Neural cell (in vitro differentiated cells): ENCODE measurements at regions not wholly inside any gene's neighbourhood (a gene's known extent, or its start where the extent isn't known, plus 50 kb on each side); places are given as distances from the start of the nearest gene placed in this dataset.

Experiments
- H2AFZ ChIP-seq: fragments of 200-600, 300-800 bp; sonication (generic), shearing (Covaris generic); 2 replicates; pipeline ENCODE4 v1.6.0; 2014; ENCODE audit warnings: low read depth, mild to moderate bottlenecking, antibody characterized with exemption, low read length, moderate library complexity
- H3F3A ChIP-seq: fragments of 200-600 bp; shearing (Covaris generic); 2 replicates; pipeline ENCODE4 v1.6.1; 2016; ENCODE audit warnings: mild to moderate bottlenecking, moderate library complexity, mixed read lengths, antibody characterized with exemption, low read length; ENCODE audit not compliant: insufficient read depth, poor library complexity, severe bottlenecking
- H3K27ac ChIP-seq: fragments of 200-600, 300-800 bp; sonication (generic), shearing (Covaris generic); 2 replicates; pipeline ENCODE4 v1.5.1; 2014; ENCODE audit warnings: mild to moderate bottlenecking, low read length, moderate library complexity
- H3K27me3 ChIP-seq: fragments of 300-800, 200-600 bp; sonication (generic), shearing (Covaris generic); 2 replicates; pipeline ENCODE4 v1.6.0; 2014; ENCODE audit warnings: mild to moderate bottlenecking, low read depth, low read length, moderate library complexity; ENCODE audit not compliant: insufficient read depth
- H3K36me3 ChIP-seq: fragments of 300-800, 200-600 bp; sonication (generic), shearing (Covaris generic); 2 replicates; pipeline ENCODE4 v1.5.1; 2014; ENCODE audit warnings: mild to moderate bottlenecking, antibody characterized with exemption, low read length, moderate library complexity; ENCODE audit not compliant: insufficient read depth
- H3K4me2 ChIP-seq: fragments of 300-800, 200-600 bp; sonication (generic), shearing (Covaris generic); 2 replicates; pipeline ENCODE4 v1.6.0; 2014; ENCODE audit warnings: mild to moderate bottlenecking, low read length
- H3K4me3 ChIP-seq: fragments of 300-800, 200-600 bp; sonication (generic), shearing (Covaris generic); 2 replicates; pipeline ENCODE4 v1.5.1; 2014; ENCODE audit warnings: mild to moderate bottlenecking, low read length, moderate library complexity
- H3K79me2 ChIP-seq: fragments of 200-600 bp; shearing (Covaris generic); replicated peaks from 2 replicates; pipeline ENCODE4 v1.6.0; 2014; ENCODE audit warnings: mild to moderate bottlenecking, low read length, moderate library complexity; ENCODE audit not compliant: insufficient read depth
- H3K9ac ChIP-seq: fragments of 300-800, 200-600 bp; sonication (generic), shearing (Covaris generic); 2 replicates; pipeline ENCODE4 v1.6.1; 2016; ENCODE audit warnings: mild to moderate bottlenecking, low read length, mixed read lengths
- H3K9me2 ChIP-seq: fragments of 200-600 bp; shearing (Covaris generic); 2 replicates; pipeline ENCODE4 v1.6.1; 2016; ENCODE audit warnings: mild to moderate bottlenecking, low read length, mixed read lengths; ENCODE audit not compliant: insufficient read depth
- H3K9me3 ChIP-seq: fragments of 200-600, 300-800 bp; sonication (generic), shearing (Covaris generic); 2 replicates; pipeline ENCODE4 v1.6.1; 2016; ENCODE audit warnings: mild to moderate bottlenecking, mixed run types, low read length, moderate library complexity, mixed read lengths
- H4K20me1 ChIP-seq: fragments of 200-600 bp; shearing (Covaris generic); 2 replicates; pipeline ENCODE4 v1.6.1; 2016; ENCODE audit warnings: mild to moderate bottlenecking, mixed run types; ENCODE audit not compliant: insufficient read depth
- EP300 ChIP-seq: fragments of 450-650 bp; conservative IDR thresholded peaks from 2 replicates; pipeline ENCODE4 v1.6.1; 2014; ENCODE audit warnings: antibody characterized with exemption, mild to moderate bottlenecking, moderate library complexity; ENCODE audit not compliant: poor library complexity, severe bottlenecking
- EZH2 ChIP-seq: fragments of 200-600, 300-800 bp; shearing (Covaris generic), sonication (generic); IDR thresholded peaks from 2 replicates; pipeline ENCODE4 v1.6.1; 2014; ENCODE audit warnings: antibody characterized with exemption, low read length, borderline replicate concordance, mild to moderate bottlenecking; ENCODE audit not compliant: insufficient read depth, poor library complexity, severe bottlenecking
- MXI1 ChIP-seq: fragments of 450-650 bp; conservative IDR thresholded peaks from 2 replicates; pipeline ENCODE4 v1.6.1; 2014; ENCODE audit warnings: antibody characterized with exemption, mild to moderate bottlenecking; ENCODE audit not compliant: poor library complexity, severe bottlenecking
- POLR2AphosphoS5 ChIP-seq: IDR thresholded peaks from 2 replicates; pipeline ENCODE4 v1.6.1; 2012
- RAD21 ChIP-seq: fragments of 450-650 bp; conservative IDR thresholded peaks from 2 replicates; pipeline ENCODE4 v1.6.1; 2014; ENCODE audit warnings: antibody characterized with exemption, mild to moderate bottlenecking, moderate library complexity
- SMC3 ChIP-seq: fragments of 450-650 bp; conservative IDR thresholded peaks from 2 replicates; pipeline ENCODE4 v1.6.1; 2014; ENCODE audit warnings: antibody characterized with exemption, mild to moderate bottlenecking, moderate library complexity; ENCODE audit not compliant: poor library complexity
- TAF1 ChIP-seq: IDR thresholded peaks from 2 replicates; pipeline ENCODE4 v1.6.1; 2012; ENCODE audit warnings: low read depth
- TF ChIP-seq, protein P1 (sequence below): fragments of 450-650 bp; IDR thresholded peaks from 2 replicates; pipeline ENCODE4 v1.5.1; 2014; ENCODE audit warnings: antibody characterized with exemption, mild to moderate bottlenecking, moderate library complexity; ENCODE audit not compliant: poor library complexity, severe bottlenecking
- TF ChIP-seq, protein P2 (sequence below): IDR thresholded peaks from 2 replicates; pipeline ENCODE4 v1.6.1; 2012; ENCODE audit warnings: borderline replicate concordance

DNA sequence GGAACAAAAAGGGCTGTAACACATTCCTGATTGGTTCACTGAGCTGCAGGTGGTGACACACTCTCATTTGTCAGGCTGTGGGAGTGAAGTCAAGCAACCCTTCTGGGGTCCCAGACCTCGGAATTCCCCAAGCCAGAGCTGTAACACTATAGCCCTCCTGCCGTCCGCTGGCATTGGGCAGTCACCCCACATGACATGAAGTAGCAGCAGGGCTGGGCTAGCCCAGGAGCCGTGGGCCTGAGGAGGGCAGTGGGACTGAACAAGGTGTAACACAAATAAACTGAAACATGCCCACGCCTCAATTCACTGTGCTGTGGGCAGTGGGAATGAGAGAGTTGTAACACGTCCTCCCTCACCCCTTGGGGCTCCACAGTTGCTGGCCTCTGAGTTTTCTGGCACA lies 689.1 kb upstream of the EYS start:
- no peaks in the 10 kb centered on the region for H4K20me1 ChIP-seq
- no peak for TF ChIP-seq EZH2
- TF ChIP-seq RAD21: no peak
- TF ChIP-seq, protein P1, sequence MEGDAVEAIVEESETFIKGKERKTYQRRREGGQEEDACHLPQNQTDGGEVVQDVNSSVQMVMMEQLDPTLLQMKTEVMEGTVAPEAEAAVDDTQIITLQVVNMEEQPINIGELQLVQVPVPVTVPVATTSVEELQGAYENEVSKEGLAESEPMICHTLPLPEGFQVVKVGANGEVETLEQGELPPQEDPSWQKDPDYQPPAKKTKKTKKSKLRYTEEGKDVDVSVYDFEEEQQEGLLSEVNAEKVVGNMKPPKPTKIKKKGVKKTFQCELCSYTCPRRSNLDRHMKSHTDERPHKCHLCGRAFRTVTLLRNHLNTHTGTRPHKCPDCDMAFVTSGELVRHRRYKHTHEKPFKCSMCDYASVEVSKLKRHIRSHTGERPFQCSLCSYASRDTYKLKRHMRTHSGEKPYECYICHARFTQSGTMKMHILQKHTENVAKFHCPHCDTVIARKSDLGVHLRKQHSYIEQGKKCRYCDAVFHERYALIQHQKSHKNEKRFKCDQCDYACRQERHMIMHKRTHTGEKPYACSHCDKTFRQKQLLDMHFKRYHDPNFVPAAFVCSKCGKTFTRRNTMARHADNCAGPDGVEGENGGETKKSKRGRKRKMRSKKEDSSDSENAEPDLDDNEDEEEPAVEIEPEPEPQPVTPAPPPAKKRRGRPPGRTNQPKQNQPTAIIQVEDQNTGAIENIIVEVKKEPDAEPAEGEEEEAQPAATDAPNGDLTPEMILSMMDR: no peak
- no peak for TF ChIP-seq SMC3
- TF ChIP-seq POLR2AphosphoS5: no peak
- TF ChIP-seq, protein P2, sequence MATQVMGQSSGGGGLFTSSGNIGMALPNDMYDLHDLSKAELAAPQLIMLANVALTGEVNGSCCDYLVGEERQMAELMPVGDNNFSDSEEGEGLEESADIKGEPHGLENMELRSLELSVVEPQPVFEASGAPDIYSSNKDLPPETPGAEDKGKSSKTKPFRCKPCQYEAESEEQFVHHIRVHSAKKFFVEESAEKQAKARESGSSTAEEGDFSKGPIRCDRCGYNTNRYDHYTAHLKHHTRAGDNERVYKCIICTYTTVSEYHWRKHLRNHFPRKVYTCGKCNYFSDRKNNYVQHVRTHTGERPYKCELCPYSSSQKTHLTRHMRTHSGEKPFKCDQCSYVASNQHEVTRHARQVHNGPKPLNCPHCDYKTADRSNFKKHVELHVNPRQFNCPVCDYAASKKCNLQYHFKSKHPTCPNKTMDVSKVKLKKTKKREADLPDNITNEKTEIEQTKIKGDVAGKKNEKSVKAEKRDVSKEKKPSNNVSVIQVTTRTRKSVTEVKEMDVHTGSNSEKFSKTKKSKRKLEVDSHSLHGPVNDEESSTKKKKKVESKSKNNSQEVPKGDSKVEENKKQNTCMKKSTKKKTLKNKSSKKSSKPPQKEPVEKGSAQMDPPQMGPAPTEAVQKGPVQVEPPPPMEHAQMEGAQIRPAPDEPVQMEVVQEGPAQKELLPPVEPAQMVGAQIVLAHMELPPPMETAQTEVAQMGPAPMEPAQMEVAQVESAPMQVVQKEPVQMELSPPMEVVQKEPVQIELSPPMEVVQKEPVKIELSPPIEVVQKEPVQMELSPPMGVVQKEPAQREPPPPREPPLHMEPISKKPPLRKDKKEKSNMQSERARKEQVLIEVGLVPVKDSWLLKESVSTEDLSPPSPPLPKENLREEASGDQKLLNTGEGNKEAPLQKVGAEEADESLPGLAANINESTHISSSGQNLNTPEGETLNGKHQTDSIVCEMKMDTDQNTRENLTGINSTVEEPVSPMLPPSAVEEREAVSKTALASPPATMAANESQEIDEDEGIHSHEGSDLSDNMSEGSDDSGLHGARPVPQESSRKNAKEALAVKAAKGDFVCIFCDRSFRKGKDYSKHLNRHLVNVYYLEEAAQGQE: no peak
- TF ChIP-seq EP300: no peak
- no peak for TF ChIP-seq TAF1
- TF ChIP-seq MXI1: no peak
- H3K79me2 ChIP-seq: no peaks in the 10 kb centered on the region
- no peaks in the 10 kb centered on the region for H3K36me3 ChIP-seq
- H3K27ac ChIP-seq: no peak overlapping the region
- no peak overlapping the region for H3K9ac ChIP-seq
- H3K9me3 ChIP-seq: no peaks in the 10 kb centered on the region
- H3K9me2 ChIP-seq: no peaks in the 10 kb centered on the region
- no peak overlapping the region for H3K4me3 ChIP-seq
- no peaks in the 10 kb centered on the region for H3F3A ChIP-seq
- no peak overlapping the region for H3K4me2 ChIP-seq
- H2AFZ ChIP-seq: no peak overlapping the region
- H3K27me3 ChIP-seq: no peaks in the 10 kb centered on the region

DNA sequence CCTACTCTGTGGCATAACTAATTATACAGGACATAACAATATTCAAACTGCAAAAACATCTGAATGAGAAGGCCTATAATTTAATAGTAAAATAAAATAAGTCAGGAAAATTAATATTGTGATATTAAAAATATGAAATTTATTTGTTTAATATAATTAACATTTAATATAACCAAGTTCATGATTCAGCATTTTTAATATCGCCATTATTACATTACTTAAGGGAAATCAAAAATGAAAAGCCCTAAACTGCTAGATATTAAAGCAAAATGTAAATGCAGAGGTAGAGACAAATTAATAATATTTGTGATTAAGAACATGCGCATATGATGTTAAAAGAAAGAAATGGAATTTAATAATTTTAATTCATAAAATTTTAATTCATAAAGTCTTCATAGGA lies 683.4 kb upstream of the EYS start:
- Histone ChIP-seq H2AFZ (no peak overlapping the region), H3K4me3 (no peak overlapping the region), H3K36me3 (no peaks in the 10 kb centered on the region), H3K27ac (no peak overlapping the region), H3K79me2 (no peaks in the 10 kb centered on the region), H3F3A (no peaks in the 10 kb centered on the region), H3K27me3 (no peaks in the 10 kb centered on the region), H3K9me3 (no peaks in the 10 kb centered on the region), H3K9ac (no peak overlapping the region), H3K9me2 (no peaks in the 10 kb centered on the region), H4K20me1 (no peaks in the 10 kb centered on the region), H3K4me2 (no peak overlapping the region)
- no peak for TF ChIP-seq TAF1
- TF ChIP-seq EP300: no peak
- no peak for TF ChIP-seq SMC3
- TF ChIP-seq, protein P2: no peak
- no peak for TF ChIP-seq POLR2AphosphoS5
- no peak for TF ChIP-seq MXI1
- no peak for TF ChIP-seq EZH2
- TF ChIP-seq, protein P1: no peak
- no peak for TF ChIP-seq RAD21
